ENCODE measurements at regions not wholly inside any gene's neighbourhood (a gene's known extent, or its start where the extent isn't known, plus 50 kb on each side); places are given as distances from the start of the nearest gene placed in this dataset.

DNA sequence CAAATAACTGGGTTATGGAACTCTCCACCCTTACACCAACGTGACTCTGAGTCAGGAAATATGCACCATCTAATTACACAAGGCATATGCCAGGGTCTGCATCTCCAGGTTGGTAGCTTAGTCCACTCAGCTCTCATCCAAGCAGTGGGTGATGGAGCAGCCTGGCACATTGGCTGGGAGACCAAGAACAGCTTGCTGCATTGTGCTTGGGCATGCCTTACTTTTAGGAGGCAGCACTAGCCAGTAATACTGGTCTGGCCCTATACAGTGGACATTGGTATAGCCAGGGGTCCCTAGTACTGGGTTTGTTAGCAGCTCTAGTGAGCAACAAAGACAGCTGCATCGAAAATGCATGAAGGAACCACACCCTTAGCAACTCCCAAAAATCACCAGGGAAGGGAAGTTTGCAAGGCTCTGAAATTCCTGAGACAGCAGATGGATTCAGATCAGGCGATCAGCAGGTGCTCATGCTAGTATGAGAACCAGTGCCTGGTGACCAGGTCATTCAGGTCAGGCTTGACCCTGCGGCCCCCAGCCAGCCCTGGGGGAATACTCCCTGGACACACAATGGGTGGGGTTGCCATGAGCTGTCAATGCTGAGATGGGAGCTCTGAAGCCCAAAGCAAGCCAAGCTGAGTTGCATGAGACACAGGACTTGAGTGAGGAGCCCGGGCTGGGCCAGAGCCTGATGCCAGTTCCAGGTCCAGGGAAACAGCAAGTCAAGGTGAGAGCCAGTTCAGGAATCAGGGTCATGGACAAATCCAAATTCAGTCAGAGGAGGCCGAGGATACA, 217.9 kb upstream of the ZMIZ1 start:
- TF ChIP-seq, protein P1, sequence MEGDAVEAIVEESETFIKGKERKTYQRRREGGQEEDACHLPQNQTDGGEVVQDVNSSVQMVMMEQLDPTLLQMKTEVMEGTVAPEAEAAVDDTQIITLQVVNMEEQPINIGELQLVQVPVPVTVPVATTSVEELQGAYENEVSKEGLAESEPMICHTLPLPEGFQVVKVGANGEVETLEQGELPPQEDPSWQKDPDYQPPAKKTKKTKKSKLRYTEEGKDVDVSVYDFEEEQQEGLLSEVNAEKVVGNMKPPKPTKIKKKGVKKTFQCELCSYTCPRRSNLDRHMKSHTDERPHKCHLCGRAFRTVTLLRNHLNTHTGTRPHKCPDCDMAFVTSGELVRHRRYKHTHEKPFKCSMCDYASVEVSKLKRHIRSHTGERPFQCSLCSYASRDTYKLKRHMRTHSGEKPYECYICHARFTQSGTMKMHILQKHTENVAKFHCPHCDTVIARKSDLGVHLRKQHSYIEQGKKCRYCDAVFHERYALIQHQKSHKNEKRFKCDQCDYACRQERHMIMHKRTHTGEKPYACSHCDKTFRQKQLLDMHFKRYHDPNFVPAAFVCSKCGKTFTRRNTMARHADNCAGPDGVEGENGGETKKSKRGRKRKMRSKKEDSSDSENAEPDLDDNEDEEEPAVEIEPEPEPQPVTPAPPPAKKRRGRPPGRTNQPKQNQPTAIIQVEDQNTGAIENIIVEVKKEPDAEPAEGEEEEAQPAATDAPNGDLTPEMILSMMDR (IDR thresholded peaks at IDR 0.05; ENCODE audit: control extremely low read depth, extremely low read depth, low read depth, missing control alignments) = no peak
- DNase-seq (ENCODE audit: extremely low spot score) = no peak
- ChIA-PET CTCF (interaction anchor here (1.0 to 2.3 kb wide), 3 partner anchors 15 to 345 kb away, joined by 3 to 15 read pairs (median 6); no protein-coding TSS in a partner anchor), POLR2A (no interaction called here)

- POLR2A ChIA-PET = no interaction called here
- DNase-seq (ENCODE audit: extremely low spot score) = no peak
- CTCF ChIA-PET = interaction anchor here (1.2 to 2.3 kb wide), 2 partner anchors 19 to 344 kb away, joined by 3 to 15 read pairs; no protein-coding TSS in a partner anchor
- TF ChIP-seq, protein P1 (IDR thresholded peaks at IDR 0.05; ENCODE audit: control extremely low read depth, extremely low read depth, low read depth, missing control alignments) = no peak
These were observed 217.1 kb upstream of the ZMIZ1 start for GRCh38 chr10:78851647-78852046.

- DNase-seq (ENCODE audit: extremely low spot score) = no peak
- TF ChIP-seq, protein P1 (IDR thresholded peaks at IDR 0.05; ENCODE audit: control extremely low read depth, extremely low read depth, low read depth, missing control alignments) = peak; percentile 13
- POLR2A ChIA-PET = no interaction called here
- CTCF ChIA-PET = interaction anchor here (1.2 to 2.3 kb wide), 3 partner anchors 20 to 343 kb away, joined by 3 to 15 read pairs (median 5); no protein-coding TSS in a partner anchor
These were observed 216.1 kb upstream of the ZMIZ1 start for GRCh38 chr10:78852466-78853240.

GRCh38 chr10:78853864-78854263, 214.9 kb upstream of the ZMIZ1 start:
- TF ChIP-seq, protein P1 (IDR thresholded peaks at IDR 0.05; ENCODE audit: control extremely low read depth, extremely low read depth, low read depth, missing control alignments) = no peak
- ChIA-PET CTCF (interaction anchor here (0.9 kb wide), 1 partner anchor 341 kb away, joined by 3 read pairs; no protein-coding TSS in a partner anchor), POLR2A (no interaction called here)
- DNase-seq (ENCODE audit: extremely low spot score) = no peak

DNA sequence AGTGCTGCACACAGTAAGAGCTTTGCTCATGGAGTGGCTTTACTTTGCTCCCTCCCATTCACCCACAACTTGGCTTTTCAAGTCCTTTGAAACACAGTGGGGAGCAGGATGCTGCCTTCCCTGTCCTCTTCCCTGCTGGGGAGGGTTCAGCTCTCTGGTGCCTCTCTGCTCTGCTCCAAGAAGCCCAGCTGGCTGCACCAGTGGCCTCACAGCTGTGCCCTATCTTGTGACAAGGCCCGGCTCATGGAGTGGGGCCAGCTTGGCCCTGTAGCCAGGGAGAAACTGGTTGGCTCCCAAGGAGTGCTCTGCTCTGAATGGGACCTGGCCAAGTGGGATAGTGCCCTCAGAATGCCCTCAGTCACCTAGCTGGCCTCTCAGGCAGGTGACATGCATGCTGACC, 212.3 kb upstream of the ZMIZ1 start:
- DNase-seq (ENCODE audit: extremely low spot score) = no peak
- ChIA-PET POLR2A (no interaction called here), CTCF (no interaction called here)
- TF ChIP-seq, protein P1 (IDR thresholded peaks at IDR 0.05; ENCODE audit: control extremely low read depth, extremely low read depth, low read depth, missing control alignments) = no peak

DNA sequence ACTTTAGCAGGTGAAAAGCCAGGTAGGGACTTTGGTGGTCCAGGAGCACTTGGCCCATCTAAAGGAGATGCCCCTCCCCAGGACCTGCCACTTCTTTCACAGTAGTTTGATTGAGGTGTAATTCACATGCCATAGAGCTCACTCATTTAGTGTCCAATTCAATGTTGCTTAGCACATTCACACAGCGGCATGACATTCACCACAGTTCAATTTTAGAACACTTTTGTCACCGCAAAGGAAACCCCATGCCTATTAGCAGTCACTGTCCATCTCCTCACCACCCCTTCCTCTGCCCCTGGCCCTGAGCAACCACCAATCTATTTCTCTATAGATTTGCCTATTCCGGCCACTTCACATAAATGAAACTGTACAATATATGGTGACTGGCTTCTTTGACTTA, 211.6 kb upstream of the ZMIZ1 start:
- POLR2A ChIA-PET = no interaction called here
- TF ChIP-seq, protein P1 (IDR thresholded peaks at IDR 0.05; ENCODE audit: control extremely low read depth, extremely low read depth, low read depth, missing control alignments) = no peak
- DNase-seq (ENCODE audit: extremely low spot score) = no peak
- CTCF ChIA-PET = no interaction called here

All from GM10248 (cell line).